GM21723 (cell line): ENCODE measurements at regions not wholly inside any gene's neighbourhood (a gene's known extent, or its start where the extent isn't known, plus 50 kb on each side); places are given as distances from the start of the nearest gene placed in this dataset.
"Not testable (repeated sequence)": the region's sequence is repeated elsewhere in the genome, so short reads cannot be mapped to it uniquely, and the experiment has no call there.

Experiments
- ATAC-seq: cut with Tn5 transposase; IDR thresholded peaks from one replicate; pipeline ENCODE4 v1.9.1; 2021; ENCODE audit warnings: mild to moderate bottlenecking, moderate library complexity; ENCODE audit not compliant: unreplicated experiment

- ATAC-seq = not testable (repeated sequence)
Observed at GRCh38 chr5:112026879-112027278, 269.9 kb upstream of the NREP start.

GRCh38 chr5:112025757-112026156 is 268.8 kb upstream of the NREP start:
- peak; percentile 65 for ATAC-seq

GRCh38 chr5:112024769-112025168 is 267.8 kb upstream of the NREP start:
- ATAC-seq = no peak

DNA sequence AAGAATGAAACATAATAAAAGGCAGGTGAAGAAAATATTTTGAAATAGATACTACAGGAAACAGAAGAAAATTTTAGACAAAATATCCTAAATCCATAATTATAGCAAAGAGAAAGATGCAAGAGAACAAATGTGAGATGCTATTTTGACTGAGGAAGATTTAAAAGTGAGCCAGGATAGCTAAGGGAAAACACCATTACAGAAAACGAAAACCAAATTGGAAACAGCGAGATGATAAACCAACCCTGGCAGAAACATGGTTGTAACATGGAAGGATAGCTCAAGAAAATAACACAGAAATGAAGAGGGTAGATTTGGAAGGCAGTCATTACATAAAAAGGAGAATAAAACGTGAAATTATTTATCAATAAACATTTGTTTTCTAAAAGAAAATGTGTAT is 267.2 kb upstream of the NREP start:
- ATAC-seq = no peak

GRCh38 chr5:112023766-112024165 is 266.8 kb upstream of the NREP start:
- ATAC-seq = no peak

DNA sequence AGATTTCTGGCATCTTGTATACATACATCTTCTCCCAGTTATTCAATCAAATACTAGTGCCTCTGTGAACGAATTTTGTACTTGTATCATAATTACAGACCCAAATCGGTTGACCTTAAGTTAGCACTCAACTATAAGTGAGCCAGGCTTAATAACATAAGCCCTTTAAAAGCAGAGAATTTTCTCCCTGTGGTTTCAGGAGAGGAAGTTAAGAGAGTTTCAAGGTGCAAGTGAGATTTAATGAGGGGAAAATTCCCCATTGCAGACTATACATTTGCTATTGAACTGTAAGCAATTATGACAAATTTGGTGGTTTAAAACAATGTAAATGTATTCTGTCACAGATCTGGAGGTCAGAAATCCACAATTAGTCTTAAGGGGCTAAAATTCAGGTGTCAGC is 261.9 kb upstream of the NREP start:
- ATAC-seq = no peak

GRCh38 chr5:112016980-112017379 is 260.0 kb upstream of the NREP start:
- no peak for ATAC-seq

- ATAC-seq = no peak
Observed at GRCh38 chr5:112014783-112015395, 257.9 kb upstream of the NREP start.

GRCh38 chr5:112013660-112014059 is 256.7 kb upstream of the NREP start:
- no peak for ATAC-seq

GRCh38 chr5:112012104-112012503 is 255.1 kb upstream of the NREP start:
- no peak for ATAC-seq

GRCh38 chr5:112010475-112010874 is 253.5 kb upstream of the NREP start:
- ATAC-seq = no peak

DNA sequence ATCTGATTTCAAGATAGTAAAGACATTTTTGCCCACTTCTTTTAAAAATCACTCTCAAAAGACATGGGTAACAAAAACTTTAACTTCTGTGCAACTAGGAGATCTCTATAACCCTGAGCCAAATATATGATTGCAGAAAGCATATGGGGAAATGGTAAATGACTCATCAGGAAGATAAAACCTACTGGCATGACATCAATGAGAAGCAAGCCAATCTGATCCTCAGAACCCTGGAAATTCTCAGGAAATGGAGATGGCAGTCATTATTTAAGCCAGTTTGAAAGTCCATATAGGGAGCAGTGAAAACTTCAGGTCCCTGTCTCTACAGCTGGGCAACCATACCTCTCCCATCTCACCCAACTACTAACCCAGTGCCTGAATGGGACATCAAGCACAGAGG is 249.7 kb upstream of the NREP start:
- no peak for ATAC-seq

DNA sequence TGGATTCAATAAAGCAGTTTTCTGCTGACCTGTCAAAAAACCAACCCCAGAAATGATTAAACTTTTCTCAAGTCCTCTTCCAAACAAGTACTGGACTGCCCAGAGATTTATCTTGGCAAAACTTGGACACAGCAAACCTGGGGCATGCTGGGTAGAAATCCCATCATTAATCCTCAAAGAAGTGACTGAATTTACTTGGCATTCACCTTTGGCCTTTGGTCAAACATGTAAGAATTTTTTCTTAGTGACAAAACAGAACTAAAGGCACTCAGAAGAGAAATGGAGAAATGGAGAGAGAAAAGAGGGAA is 248.6 kb upstream of the NREP start:
- no peak for ATAC-seq

DNA sequence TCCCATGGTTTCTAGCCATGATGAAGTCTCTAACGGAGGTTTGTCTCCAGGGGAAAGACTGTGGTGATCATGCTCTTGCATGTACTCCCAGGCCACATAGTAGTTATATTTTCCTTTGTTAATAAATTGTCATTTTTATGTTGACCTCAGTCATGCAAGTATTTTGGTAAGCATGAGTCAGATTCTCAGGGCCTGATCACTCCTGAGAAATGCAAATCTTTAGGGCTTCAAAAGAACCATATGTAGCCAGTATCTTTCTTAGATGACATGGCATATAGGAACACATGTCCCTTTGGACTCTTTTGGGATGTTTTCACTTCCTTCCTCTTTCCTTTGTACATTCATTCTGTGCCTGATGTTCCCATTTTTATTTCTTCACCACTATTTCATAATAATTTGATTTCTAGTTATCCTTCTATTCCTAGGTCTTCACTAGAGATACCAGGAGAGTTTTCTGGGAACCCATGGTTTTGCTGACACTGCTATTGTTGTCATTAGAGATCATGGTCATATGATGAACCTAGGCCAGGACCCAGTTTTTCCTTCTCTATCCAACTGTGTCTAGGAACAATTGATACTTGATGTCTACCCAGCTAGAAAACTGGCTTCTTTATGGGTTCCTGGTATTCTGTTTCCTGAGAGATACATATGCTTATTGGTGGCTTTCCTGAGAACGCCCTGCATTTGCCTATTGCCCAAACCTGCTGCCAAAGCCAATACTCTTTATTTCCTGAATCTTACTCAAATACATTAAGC is 248.1 kb upstream of the NREP start:
- ATAC-seq = peak; percentile 85

- no peak for ATAC-seq
Observed at GRCh38 chr5:112002376-112002775, 245.4 kb upstream of the NREP start.

DNA sequence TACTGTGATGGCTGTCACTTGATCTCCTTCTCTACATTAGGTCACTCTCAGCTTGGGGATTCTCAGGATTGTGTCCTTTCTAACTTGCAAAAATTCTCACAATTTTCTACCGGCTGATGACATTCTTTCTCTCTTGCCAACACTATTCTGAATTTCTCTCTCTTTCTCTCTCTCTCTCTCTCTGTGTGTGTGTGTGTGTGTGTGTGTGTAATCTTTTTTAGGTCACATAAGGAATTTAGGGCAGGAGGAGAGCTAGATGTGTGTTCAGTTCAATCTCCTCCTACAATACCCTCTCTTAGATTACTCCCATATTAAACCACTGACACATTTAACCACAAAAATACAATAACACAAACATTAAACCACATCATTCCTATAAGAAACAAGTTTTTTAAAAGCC is 242.3 kb upstream of the NREP start:
- no peak for ATAC-seq

DNA sequence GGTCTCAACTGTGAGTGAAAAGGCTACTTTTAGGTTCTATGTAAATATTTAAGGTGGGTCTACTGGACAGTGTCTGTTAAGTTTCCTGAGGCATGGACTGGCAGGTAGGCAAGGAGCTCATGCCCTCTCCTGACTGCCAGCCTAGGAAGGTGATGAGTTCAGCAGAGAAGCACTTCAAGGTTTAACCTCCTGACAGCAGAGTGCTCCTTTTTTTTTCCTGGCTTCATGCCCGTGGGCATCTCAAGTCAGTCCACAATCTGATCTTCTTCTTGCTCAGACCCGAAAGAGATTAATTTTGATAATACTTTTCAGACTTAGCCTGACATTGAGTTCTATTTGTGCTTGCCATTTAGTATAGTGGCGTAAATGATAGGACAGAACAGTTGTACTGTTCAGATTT is 241.9 kb upstream of the NREP start:
- ATAC-seq = no peak

DNA sequence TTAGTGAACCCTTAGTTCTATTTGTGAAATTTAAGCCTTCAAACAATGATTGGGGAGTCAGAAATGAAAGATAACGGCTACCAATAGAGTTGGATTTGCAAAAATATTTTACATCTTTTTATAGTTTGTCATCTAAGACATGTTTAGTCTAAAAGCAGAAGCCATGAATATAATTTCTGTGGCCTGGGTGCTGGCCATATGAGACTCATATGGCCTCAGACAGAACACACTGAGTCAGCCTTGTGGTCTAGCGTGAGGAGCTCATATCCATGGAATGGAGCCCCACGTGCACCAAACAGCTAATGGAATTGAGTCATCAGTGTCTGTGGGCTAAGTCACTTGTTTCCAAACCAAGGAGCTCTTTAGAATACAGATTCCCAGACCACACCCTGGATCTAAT is 240.7 kb upstream of the NREP start:
- ATAC-seq = no peak

DNA sequence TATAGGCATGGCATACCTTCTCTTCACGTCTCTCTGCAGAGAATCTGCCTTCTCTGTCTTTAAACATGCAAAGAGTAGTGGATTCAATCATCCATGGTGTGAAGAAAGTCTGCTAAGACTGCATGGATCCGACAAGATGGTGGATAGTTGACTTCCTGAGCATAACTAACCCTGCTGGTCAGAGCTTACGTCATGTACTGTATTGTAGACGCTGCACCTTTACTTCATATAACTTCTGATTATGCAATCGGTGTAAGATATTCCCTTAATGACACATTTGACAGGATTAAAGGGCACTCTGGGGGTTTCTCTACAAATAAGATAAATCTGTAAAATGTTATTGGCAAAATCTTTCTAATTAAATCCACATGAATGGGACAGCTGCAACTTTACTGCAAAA is 240.3 kb upstream of the NREP start:
- no peak for ATAC-seq

DNA sequence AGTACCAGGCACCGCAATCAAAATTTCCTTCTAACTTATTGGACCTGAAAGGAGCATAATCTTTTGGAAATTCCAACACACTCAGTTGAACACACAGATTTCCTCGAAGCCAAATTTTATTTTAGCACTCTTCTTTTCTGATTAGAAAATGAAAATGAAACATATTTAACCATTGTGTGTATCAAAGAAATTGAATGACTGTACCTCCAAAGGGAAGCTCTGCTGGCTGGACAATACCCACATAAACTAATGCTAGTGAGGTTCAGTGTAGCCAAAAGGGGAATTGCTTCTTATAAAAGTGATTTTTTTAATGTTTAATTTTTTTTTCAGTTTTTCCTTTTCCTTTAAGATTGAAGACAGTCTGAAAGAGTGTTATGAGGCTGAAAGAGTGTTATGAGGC is 239.6 kb upstream of the NREP start:
- ATAC-seq = no peak

DNA sequence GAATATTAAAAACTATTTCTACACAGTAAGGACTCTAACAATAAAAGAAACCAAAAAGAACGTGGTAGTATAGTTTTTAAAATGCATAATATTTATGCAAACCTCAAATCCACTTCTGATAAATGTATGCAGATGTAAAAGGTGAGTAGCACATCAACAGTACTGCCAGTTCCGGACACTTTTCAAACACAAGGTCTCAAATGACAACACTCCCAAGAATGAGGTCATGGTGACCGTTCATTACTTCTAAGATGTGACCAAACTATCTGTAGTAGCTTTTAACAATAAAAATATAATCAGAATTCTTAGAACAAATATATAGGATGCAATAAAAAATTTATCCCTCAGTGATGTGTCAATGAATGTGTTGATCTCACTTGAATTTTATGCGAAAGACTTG is 238.7 kb upstream of the NREP start:
- ATAC-seq = no peak

DNA sequence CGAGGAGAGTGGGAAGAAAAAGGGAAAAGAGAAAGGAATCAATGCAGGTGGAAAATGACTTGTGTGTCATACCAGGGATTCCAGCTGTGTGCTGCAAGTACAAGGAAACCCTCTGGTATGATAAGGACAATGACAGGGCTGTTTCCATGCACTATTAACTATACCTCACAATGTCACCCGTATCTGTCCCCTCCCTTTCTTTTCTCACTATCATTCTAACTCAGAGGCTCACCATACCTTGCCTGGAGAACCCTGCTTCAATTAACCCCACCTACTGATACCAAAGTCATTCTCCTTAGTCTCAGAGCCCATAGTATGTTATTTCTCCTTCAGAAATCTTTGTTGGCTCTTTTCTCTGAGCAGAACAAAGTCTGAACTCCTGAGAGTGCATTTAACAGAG is 236.2 kb upstream of the NREP start:
- no peak for ATAC-seq

- peak; percentile 75 for ATAC-seq
Observed at GRCh38 chr5:111984044-111984443, 227.1 kb upstream of the NREP start.
